ENCODE measurements at regions not wholly inside any gene's neighbourhood (a gene's known extent, or its start where the extent isn't known, plus 50 kb on each side); places are given as distances from the start of the nearest gene placed in this dataset.

DNA sequence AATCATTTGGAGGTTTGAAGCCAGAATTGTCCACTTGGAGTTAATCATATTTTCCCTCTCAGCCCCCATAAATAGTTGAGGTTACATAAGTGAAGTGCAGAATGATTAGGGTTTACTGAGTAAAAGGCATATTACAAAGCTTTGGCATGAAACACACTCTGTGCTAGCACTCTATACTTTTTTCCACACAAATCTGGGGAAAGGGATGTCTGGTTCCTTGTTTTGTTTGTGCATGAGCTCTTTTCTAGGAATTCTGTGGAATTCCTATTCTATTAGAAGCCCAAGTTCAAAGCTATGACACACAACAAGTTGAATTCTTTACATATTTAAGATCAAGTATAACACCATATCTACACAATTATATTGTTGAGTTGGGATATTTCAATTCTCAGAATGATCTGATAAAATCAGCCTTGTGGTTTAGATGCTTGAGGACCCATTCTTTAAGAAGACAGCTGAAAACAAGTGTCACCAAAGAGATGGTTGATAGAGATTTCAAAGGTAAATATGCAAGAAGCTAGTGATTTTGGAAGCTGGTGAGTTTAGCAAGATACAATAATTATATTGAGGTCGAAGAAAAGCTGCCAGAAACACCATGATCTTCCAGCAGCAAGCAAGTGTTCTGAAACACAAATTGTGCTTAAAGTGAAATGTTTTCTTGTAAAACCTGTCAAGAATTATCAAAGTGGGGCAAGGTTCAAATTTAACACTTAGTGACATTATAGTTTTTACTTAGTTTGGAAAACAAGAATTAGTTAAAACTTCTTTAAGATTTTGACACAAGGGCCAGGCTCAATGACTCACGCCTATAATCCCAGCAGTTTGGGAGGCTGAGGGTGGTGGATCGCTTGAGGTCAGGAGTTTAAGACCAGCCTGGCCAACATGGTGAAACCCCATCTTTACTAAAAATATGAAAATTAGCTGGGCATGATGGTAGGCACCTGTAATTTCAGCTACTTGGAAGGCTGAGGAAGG, 122.6 kb downstream of the INHBA start:
- Histone ChIP-seq H3K4me1 (ENCODE audit: control insufficient read depth, insufficient read depth, low read length, unreplicated experiment) (peaks cover 21% of the 10 kb centered on the region), H3K27ac (ENCODE audit: low read depth, low read length) (peak overlapping the region; percentile 90), H2AFZ (ENCODE audit: low read length, unreplicated experiment) (no peak overlapping the region), H3K36me3 (ENCODE audit: insufficient read depth, low read length) (no peaks in the 10 kb centered on the region), H3K4me3 (ENCODE audit: low read depth, low read length) (peak overlapping the region; percentile 17; the same call in 1 of the 2 replicates), H3K27me3 (ENCODE audit: insufficient read depth, low read length) (no peaks in the 10 kb centered on the region), H3K79me2 (ENCODE audit: control insufficient read depth, insufficient read depth, low read length, unreplicated experiment) (no peaks in the 10 kb centered on the region)

DNA sequence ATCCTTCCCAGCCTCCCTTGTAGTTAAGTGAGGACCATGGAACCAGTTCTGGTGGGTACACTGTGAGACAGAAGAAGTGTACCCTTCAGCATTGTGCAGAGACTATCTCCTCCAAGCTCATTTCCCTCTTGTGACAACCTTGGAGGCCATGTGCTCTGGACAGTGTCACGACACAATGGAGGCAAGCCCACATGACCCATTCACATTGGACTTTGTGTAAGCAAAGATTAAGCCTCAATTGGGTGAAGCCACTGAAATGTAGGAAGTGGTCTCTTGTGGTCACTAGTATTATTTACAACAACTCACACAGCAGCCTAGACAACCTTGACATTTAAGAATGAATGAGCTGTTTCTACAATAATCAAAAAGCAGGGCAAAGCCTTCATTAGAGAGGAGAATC, 124.2 kb downstream of the INHBA start:
- H3K4me3 ChIP-seq (ENCODE audit: low read depth, low read length), result no peak overlapping the region
- H3K27ac ChIP-seq (ENCODE audit: low read depth, low read length), result no peak overlapping the region
- no peaks in the 10 kb centered on the region for H3K27me3 ChIP-seq (ENCODE audit: insufficient read depth, low read length)
- peaks cover 30% of the 10 kb centered on the region for H3K4me1 ChIP-seq (ENCODE audit: control insufficient read depth, insufficient read depth, low read length, unreplicated experiment)
- no peaks in the 10 kb centered on the region for H3K36me3 ChIP-seq (ENCODE audit: insufficient read depth, low read length)
- no peak overlapping the region for H2AFZ ChIP-seq (ENCODE audit: low read length, unreplicated experiment)
- no peaks in the 10 kb centered on the region for H3K79me2 ChIP-seq (ENCODE audit: control insufficient read depth, insufficient read depth, low read length, unreplicated experiment)

DNA sequence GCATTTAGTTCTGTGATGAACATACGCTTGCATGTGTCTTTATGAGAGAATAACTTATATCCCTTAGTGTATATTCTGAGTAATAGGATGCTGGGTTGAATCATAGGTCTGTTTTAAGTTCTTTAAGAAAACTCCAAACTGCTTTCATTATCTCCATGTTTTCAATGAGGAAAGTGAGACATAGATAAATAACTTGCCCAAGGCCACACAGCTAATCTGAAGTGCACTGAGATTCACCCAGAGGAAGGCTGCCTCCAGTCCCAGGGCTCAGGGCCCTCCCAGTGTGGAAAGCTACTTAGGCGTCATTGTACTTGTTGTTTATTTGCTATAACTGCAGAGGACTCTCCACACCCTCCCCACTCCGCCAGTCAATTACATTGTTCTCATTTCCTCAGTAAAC, 126.7 kb downstream of the INHBA start:
- Histone ChIP-seq H3K4me1 (ENCODE audit: control insufficient read depth, insufficient read depth, low read length, unreplicated experiment) (peaks cover 39% of the 10 kb centered on the region), H3K36me3 (ENCODE audit: insufficient read depth, low read length) (no peaks in the 10 kb centered on the region), H3K27ac (ENCODE audit: low read depth, low read length) (no peak overlapping the region), H2AFZ (ENCODE audit: low read length, unreplicated experiment) (no peak overlapping the region), H3K27me3 (ENCODE audit: insufficient read depth, low read length) (no peaks in the 10 kb centered on the region), H3K4me3 (ENCODE audit: low read depth, low read length) (no peak overlapping the region), H3K79me2 (ENCODE audit: control insufficient read depth, insufficient read depth, low read length, unreplicated experiment) (no peaks in the 10 kb centered on the region)

DNA sequence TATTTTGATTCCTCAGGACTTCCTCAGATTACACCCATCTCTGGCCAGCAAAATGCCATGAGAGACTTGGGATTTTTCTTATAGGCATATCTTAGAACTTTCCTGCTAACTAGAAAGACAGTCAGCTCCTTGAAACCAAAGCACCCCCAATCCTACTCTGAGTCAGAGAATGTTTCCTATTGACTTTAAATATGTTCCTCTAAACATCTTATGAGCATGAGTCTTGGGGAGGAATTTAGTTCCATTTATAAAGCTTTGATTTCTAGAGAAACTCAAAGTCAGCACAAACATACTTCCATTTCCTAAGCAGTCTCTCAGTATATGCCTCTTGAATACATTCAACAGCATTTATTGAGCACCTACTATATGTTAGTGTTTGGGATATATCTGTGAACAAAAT, 128.5 kb downstream of the INHBA start:
- Histone ChIP-seq H3K79me2 (ENCODE audit: control insufficient read depth, insufficient read depth, low read length, unreplicated experiment) (no peaks in the 10 kb centered on the region), H3K4me1 (ENCODE audit: control insufficient read depth, insufficient read depth, low read length, unreplicated experiment) (peaks cover 21% of the 10 kb centered on the region), H3K36me3 (ENCODE audit: insufficient read depth, low read length) (no peaks in the 10 kb centered on the region), H3K27me3 (ENCODE audit: insufficient read depth, low read length) (no peaks in the 10 kb centered on the region), H2AFZ (ENCODE audit: low read length, unreplicated experiment) (peak overlapping the region; percentile 77), H3K4me3 (ENCODE audit: low read depth, low read length) (peak overlapping the region; percentile 26; the same call in 1 of the 2 replicates), H3K27ac (ENCODE audit: low read depth, low read length) (peak overlapping the region; percentile 57)

DNA sequence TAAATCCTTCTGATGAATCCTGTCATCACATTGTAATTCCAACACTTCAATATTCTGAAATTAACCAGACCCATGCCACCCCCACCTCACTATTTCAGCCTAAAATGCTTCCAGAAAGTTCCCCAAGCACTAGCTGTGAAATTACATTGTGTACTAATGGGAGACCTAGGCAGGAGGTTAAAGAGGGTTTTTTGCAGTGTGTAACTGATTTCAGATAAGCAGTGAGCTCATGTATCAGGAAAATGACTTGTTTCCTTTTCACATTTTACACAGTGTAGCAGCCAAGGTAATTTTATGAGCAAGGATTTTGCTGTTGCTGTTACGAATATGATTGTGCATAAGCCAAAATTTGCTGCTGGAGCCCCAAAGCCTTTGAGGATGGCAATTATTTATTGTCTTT, 129.0 kb downstream of the INHBA start:
- peak overlapping the region; percentile 77 for H2AFZ ChIP-seq (ENCODE audit: low read length, unreplicated experiment)
- H3K27me3 ChIP-seq (ENCODE audit: insufficient read depth, low read length), result no peaks in the 10 kb centered on the region
- H3K27ac ChIP-seq (ENCODE audit: low read depth, low read length), result peak overlapping the region; percentile 57
- peak overlapping the region; percentile 26; the same call in 1 of the 2 replicates for H3K4me3 ChIP-seq (ENCODE audit: low read depth, low read length)
- no peaks in the 10 kb centered on the region for H3K36me3 ChIP-seq (ENCODE audit: insufficient read depth, low read length)
- peaks cover 19% of the 10 kb centered on the region for H3K4me1 ChIP-seq (ENCODE audit: control insufficient read depth, insufficient read depth, low read length, unreplicated experiment)
- no peaks in the 10 kb centered on the region for H3K79me2 ChIP-seq (ENCODE audit: control insufficient read depth, insufficient read depth, low read length, unreplicated experiment)

GRCh38 chr7:41573443-41573842, 129.4 kb downstream of the INHBA start:
- H3K4me3 ChIP-seq (ENCODE audit: low read depth, low read length), result 0 out of 2 replicates have a peak overlapping the region, but pooled peaks have one; percentile 28
- H3K4me1 ChIP-seq (ENCODE audit: control insufficient read depth, insufficient read depth, low read length, unreplicated experiment), result peaks cover 19% of the 10 kb centered on the region
- H3K27ac ChIP-seq (ENCODE audit: low read depth, low read length), result peak overlapping the region; percentile 57
- H3K79me2 ChIP-seq (ENCODE audit: control insufficient read depth, insufficient read depth, low read length, unreplicated experiment), result no peaks in the 10 kb centered on the region
- no peaks in the 10 kb centered on the region for H3K27me3 ChIP-seq (ENCODE audit: insufficient read depth, low read length)
- H3K36me3 ChIP-seq (ENCODE audit: insufficient read depth, low read length), result no peaks in the 10 kb centered on the region
- H2AFZ ChIP-seq (ENCODE audit: low read length, unreplicated experiment), result no peak overlapping the region

DNA sequence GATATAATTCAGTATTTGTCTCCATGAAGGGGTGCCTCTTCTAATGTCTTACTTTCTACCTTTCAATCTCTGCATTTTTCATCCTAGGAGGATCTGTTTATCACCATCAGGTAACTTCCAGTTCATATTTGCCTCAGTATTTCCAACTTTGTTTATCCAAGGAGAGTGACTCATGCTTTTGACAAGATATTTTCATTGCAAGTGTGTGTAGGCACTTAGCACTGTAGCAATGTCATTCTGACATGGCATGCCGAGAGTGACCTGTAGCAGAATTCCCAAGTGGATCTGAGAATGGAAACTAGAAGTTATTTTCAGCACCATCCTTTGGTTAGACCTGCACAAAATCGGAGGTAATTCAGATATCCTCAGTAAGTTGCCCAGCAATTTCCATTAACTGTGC, 129.9 kb downstream of the INHBA start:
- H3K27ac ChIP-seq (ENCODE audit: low read depth, low read length), result peak overlapping the region; percentile 57
- no peaks in the 10 kb centered on the region for H3K27me3 ChIP-seq (ENCODE audit: insufficient read depth, low read length)
- H3K79me2 ChIP-seq (ENCODE audit: control insufficient read depth, insufficient read depth, low read length, unreplicated experiment), result no peaks in the 10 kb centered on the region
- no peaks in the 10 kb centered on the region for H3K36me3 ChIP-seq (ENCODE audit: insufficient read depth, low read length)
- peaks cover 19% of the 10 kb centered on the region for H3K4me1 ChIP-seq (ENCODE audit: control insufficient read depth, insufficient read depth, low read length, unreplicated experiment)
- 0 out of 2 replicates have a peak overlapping the region, but pooled peaks have one; percentile 28 for H3K4me3 ChIP-seq (ENCODE audit: low read depth, low read length)
- no peak overlapping the region for H2AFZ ChIP-seq (ENCODE audit: low read length, unreplicated experiment)

DNA sequence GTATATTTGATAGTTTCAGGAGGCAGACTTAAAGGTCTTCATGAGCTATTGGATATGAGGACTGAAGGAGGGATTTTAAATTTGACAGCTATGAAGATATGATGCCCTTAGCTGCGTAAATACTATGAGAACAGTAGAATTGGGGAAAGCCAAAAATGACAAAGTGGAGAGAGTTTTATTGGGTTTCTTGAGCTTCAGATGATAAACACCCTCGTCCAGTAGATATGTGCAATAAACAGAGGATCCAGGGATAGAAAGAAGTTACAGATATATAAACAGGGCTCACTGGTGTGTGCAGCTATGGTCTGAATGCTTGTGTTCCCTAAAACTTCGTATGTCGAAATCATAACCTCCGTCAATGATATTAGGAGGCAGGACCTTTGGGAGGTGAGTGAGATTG, 131.3 kb downstream of the INHBA start:
- no peaks in the 10 kb centered on the region for H3K79me2 ChIP-seq (ENCODE audit: control insufficient read depth, insufficient read depth, low read length, unreplicated experiment)
- peaks cover 19% of the 10 kb centered on the region for H3K4me1 ChIP-seq (ENCODE audit: control insufficient read depth, insufficient read depth, low read length, unreplicated experiment)
- no peak overlapping the region for H3K4me3 ChIP-seq (ENCODE audit: low read depth, low read length)
- H3K36me3 ChIP-seq (ENCODE audit: insufficient read depth, low read length), result no peaks in the 10 kb centered on the region
- no peaks in the 10 kb centered on the region for H3K27me3 ChIP-seq (ENCODE audit: insufficient read depth, low read length)
- no peak overlapping the region for H2AFZ ChIP-seq (ENCODE audit: low read length, unreplicated experiment)
- no peak overlapping the region for H3K27ac ChIP-seq (ENCODE audit: low read depth, low read length)

DNA sequence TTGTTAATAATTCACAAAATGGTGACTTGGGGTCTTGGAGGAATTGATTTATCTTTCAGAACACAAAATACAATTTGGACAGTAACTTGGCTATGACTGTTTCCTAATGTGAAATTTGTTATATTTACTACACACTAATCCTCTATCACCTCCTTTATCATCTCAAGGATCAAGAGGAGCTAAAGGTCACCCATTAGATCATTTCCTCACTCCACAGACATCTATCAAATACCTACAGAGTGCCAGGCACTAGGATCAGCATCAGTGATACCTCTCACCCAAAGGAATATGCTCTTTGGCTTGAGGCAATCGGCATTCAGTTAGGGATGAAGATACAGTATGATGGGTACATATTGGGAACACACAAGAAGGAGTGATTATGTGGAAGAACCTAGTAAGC, 132.1 kb downstream of the INHBA start:
- Histone ChIP-seq H3K4me1 (ENCODE audit: control insufficient read depth, insufficient read depth, low read length, unreplicated experiment) (peaks cover 19% of the 10 kb centered on the region), H3K36me3 (ENCODE audit: insufficient read depth, low read length) (no peaks in the 10 kb centered on the region), H3K27me3 (ENCODE audit: insufficient read depth, low read length) (no peaks in the 10 kb centered on the region), H3K27ac (ENCODE audit: low read depth, low read length) (no peak overlapping the region), H2AFZ (ENCODE audit: low read length, unreplicated experiment) (no peak overlapping the region), H3K4me3 (ENCODE audit: low read depth, low read length) (no peak overlapping the region), H3K79me2 (ENCODE audit: control insufficient read depth, insufficient read depth, low read length, unreplicated experiment) (no peaks in the 10 kb centered on the region)

GRCh38 chr7:41568135-41568534, 134.8 kb downstream of the INHBA start:
- Histone ChIP-seq H2AFZ (ENCODE audit: low read length, unreplicated experiment) (no peak overlapping the region), H3K79me2 (ENCODE audit: control insufficient read depth, insufficient read depth, low read length, unreplicated experiment) (no peaks in the 10 kb centered on the region), H3K4me1 (ENCODE audit: control insufficient read depth, insufficient read depth, low read length, unreplicated experiment) (peaks cover 4% of the 10 kb centered on the region), H3K4me3 (ENCODE audit: low read depth, low read length) (no peak overlapping the region), H3K27me3 (ENCODE audit: insufficient read depth, low read length) (0 out of 2 replicates have a peak, but pooled peaks cover 6% of the 10 kb centered on the region), H3K27ac (ENCODE audit: low read depth, low read length) (no peak overlapping the region), H3K36me3 (ENCODE audit: insufficient read depth, low read length) (no peaks in the 10 kb centered on the region)

DNA sequence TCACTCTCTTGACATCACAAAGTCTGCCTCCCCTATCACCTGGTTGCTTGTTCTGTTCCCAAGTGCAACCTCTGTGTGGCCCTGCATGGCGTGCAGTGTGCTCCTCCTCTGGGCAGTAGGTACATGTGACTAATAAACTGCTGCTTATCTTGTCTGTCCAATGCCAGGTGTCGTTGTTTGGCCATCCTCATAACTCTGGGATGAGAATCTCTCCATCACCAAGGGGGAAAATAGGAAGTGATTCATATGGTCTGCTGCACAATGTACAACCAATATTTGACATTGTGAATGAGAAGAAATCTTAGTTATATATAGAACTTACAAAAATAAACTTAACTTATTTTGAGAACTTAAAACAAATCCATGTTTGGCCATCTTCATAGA, 135.2 kb downstream of the INHBA start:
- no peaks in the 10 kb centered on the region for H3K36me3 ChIP-seq (ENCODE audit: insufficient read depth, low read length)
- no peak overlapping the region for H2AFZ ChIP-seq (ENCODE audit: low read length, unreplicated experiment)
- no peak overlapping the region for H3K4me3 ChIP-seq (ENCODE audit: low read depth, low read length)
- no peaks in the 10 kb centered on the region for H3K4me1 ChIP-seq (ENCODE audit: control insufficient read depth, insufficient read depth, low read length, unreplicated experiment)
- no peak overlapping the region for H3K27ac ChIP-seq (ENCODE audit: low read depth, low read length)
- H3K27me3 ChIP-seq (ENCODE audit: insufficient read depth, low read length), result 0 out of 2 replicates have a peak, but pooled peaks cover 6% of the 10 kb centered on the region
- no peaks in the 10 kb centered on the region for H3K79me2 ChIP-seq (ENCODE audit: control insufficient read depth, insufficient read depth, low read length, unreplicated experiment)
